GM23338 (cell line): ENCODE measurements at regions not wholly inside any gene's neighbourhood (a gene's known extent, or its start where the extent isn't known, plus 50 kb on each side); places are given as distances from the start of the nearest gene placed in this dataset.

Experiments
- ATAC-seq: fragments of 200-7000 bp; cut with Tn5 transposase; 3 replicates; pipeline ENCODE4 v1.9.1; 2020
- DNase-seq: peaks from one replicate; pipeline ENCODE4 v3.0.0-alpha.2; 2015; ENCODE audit warnings: low spot score
- H2AFZ ChIP-seq: fragments of 200-600 bp; sonication (generic); 2 replicates; pipeline ENCODE4 v1.8.0; 2016; ENCODE audit warnings: antibody characterized with exemption, mild to moderate bottlenecking, moderate library complexity
- H3F3A ChIP-seq: fragments of 200-600 bp; sonication (generic); replicated peaks from 2 replicates; pipeline ENCODE4 v1.8.0; 2017; ENCODE audit warnings: antibody characterized with exemption, mixed run types, low read depth
- H3K27ac ChIP-seq: fragments of 200-600 bp; sonication (generic); 2 replicates; pipeline ENCODE4 v1.6.1; 2016; ENCODE audit warnings: low read depth
- H3K27me3 ChIP-seq: fragments of 200-600 bp; sonication (generic); 2 replicates; pipeline ENCODE4 v1.8.0; 2016; ENCODE audit warnings: mild to moderate bottlenecking, mixed run types, moderate library complexity; ENCODE audit not compliant: insufficient read depth
- H3K36me3 ChIP-seq: fragments of 200-600 bp; sonication (generic); 2 replicates; pipeline ENCODE4 v1.8.0; 2016; ENCODE audit warnings: mild to moderate bottlenecking; ENCODE audit not compliant: insufficient read depth
- H3K4me1 ChIP-seq: fragments of 200-600 bp; sonication (generic); 2 replicates; pipeline ENCODE4 v1.8.0; 2016; ENCODE audit warnings: mild to moderate bottlenecking, moderate library complexity; ENCODE audit not compliant: insufficient read depth
- H3K4me2 ChIP-seq: fragments of 200-600 bp; sonication (generic); 2 replicates; pipeline ENCODE4 v1.7.1; 2017; ENCODE audit warnings: mixed run types
- H3K4me3 ChIP-seq: fragments of 200-600 bp; sonication (generic); 2 replicates; pipeline ENCODE4 v1.6.1; 2016; ENCODE audit warnings: mixed run types
- H3K79me2 ChIP-seq: fragments of 200-600 bp; sonication (generic); replicated peaks from 2 replicates; pipeline ENCODE4 v1.8.0; 2017; ENCODE audit warnings: mild to moderate bottlenecking; ENCODE audit not compliant: insufficient read depth
- H3K9me2 ChIP-seq: fragments of 200-600 bp; sonication (generic); 2 replicates; pipeline ENCODE4 v1.8.0; 2017; ENCODE audit not compliant: insufficient read depth
- H4K20me1 ChIP-seq: fragments of 200-600 bp; sonication (generic); replicated peaks from 2 replicates; pipeline ENCODE4 v1.8.0; 2017; ENCODE audit warnings: mild to moderate bottlenecking; ENCODE audit not compliant: insufficient read depth
- H3K27ac Mint-ChIP-seq: 2 replicates; pipeline ENCODE4 v1.8.0; 2020; ENCODE audit warnings: inconsistent platforms, mild to moderate bottlenecking, moderate library complexity, mixed read lengths
- H3K27me3 Mint-ChIP-seq: 3 replicates; pipeline ENCODE4 v1.8.0; 2022; ENCODE audit warnings: low read depth, mild to moderate bottlenecking, moderate library complexity, mixed read lengths, inconsistent platforms; ENCODE audit not compliant: insufficient read depth, poor library complexity
- H3K36me3 Mint-ChIP-seq: 3 replicates; pipeline ENCODE4 v1.8.0; 2021; ENCODE audit warnings: low read depth, mild to moderate bottlenecking, inconsistent platforms, moderate library complexity, mixed read lengths
- H3K4me1 Mint-ChIP-seq: 3 replicates; pipeline ENCODE4 v1.8.0; 2020; ENCODE audit warnings: mild to moderate bottlenecking, inconsistent platforms, mixed read lengths
- H3K4me3 Mint-ChIP-seq: 3 replicates; pipeline ENCODE4 v1.8.0; 2021; ENCODE audit warnings: moderate library complexity, mild to moderate bottlenecking, inconsistent platforms, mixed read lengths
- H3K9me3 Mint-ChIP-seq: 3 replicates; pipeline ENCODE4 v1.8.0; 2020; ENCODE audit warnings: moderate library complexity, mild to moderate bottlenecking, inconsistent platforms, mixed read lengths
- CREB1 ChIP-seq: fragments of 250-450 bp; sonication (Bioruptor Pico); IDR thresholded peaks from 2 replicates; pipeline ENCODE4 v1.5.0; 2020; ENCODE audit warnings: low read depth, mild to moderate bottlenecking, moderate library complexity
- CTCF ChIP-seq, 2 experiments: fragments of 200-600 bp in 1 of 2; sonication (generic) in 1 of 2; conservative IDR thresholded peaks; 2 replicates each; pipeline versions ENCODE4 v1.5.1 to v1.6.1; 2016 to 2017; ENCODE audit warnings: antibody characterized with exemption in 2 of 2, low read depth in 2 of 2, mild to moderate bottlenecking in 2 of 2, moderate library complexity in 1 of 2
- EZH2 ChIP-seq: fragments of 200-600 bp; sonication (generic); IDR thresholded peaks from one replicate; pipeline ENCODE4 v1.8.0; 2017; ENCODE audit warnings: antibody characterized with exemption, mild to moderate bottlenecking, low read depth; ENCODE audit not compliant: unreplicated experiment
- EZH2phosphoT487 ChIP-seq: fragments of 200-600 bp; sonication (generic); IDR thresholded peaks from one replicate; pipeline ENCODE4 v1.8.1; 2018; ENCODE audit warnings: antibody characterized with exemption; ENCODE audit not compliant: unreplicated experiment
- JUNB ChIP-seq: IDR thresholded peaks from one replicate; pipeline ENCODE4 v1.6.1; 2016; ENCODE audit warnings: antibody characterized with exemption; ENCODE audit not compliant: unreplicated experiment
- NANOG ChIP-seq: IDR thresholded peaks from 2 replicates; pipeline ENCODE4 v1.6.1; 2016; ENCODE audit warnings: antibody characterized with exemption, borderline replicate concordance
- POLR2AphosphoS5 ChIP-seq: IDR thresholded peaks from 2 replicates; pipeline ENCODE4 v1.6.1; 2016; ENCODE audit warnings: antibody characterized with exemption, low read depth
- STAT1 ChIP-seq: IDR thresholded peaks from one replicate; pipeline ENCODE4 v1.6.1; 2016; ENCODE audit warnings: antibody characterized with exemption; ENCODE audit not compliant: unreplicated experiment
- ZNF114 ChIP-seq: fragments of 250-450 bp; sonication (Bioruptor Pico); IDR thresholded peaks from 2 replicates; pipeline ENCODE4 v1.5.0; 2020; ENCODE audit warnings: mild to moderate bottlenecking, moderate library complexity
- ZNF331 ChIP-seq: fragments of 250-450 bp; sonication (Bioruptor Pico); IDR thresholded peaks from 2 replicates; pipeline ENCODE4 v1.5.0; 2020; ENCODE audit warnings: low read depth, mild to moderate bottlenecking, moderate library complexity
- ZNF462 ChIP-seq: fragments of 250-450 bp; sonication (Bioruptor Pico); IDR thresholded peaks from 2 replicates; pipeline ENCODE4 v1.5.0; 2020; ENCODE audit warnings: mild to moderate bottlenecking, moderate library complexity
- TF ChIP-seq, protein P1 (sequence below): IDR thresholded peaks from 2 replicates; pipeline ENCODE4 v1.6.1; 2016; ENCODE audit warnings: antibody characterized with exemption
- TF ChIP-seq, protein P2 (sequence below): IDR thresholded peaks from one replicate; pipeline ENCODE4 v1.6.1; 2018; ENCODE audit warnings: antibody characterized with exemption; ENCODE audit not compliant: unreplicated experiment

- Mint-ChIP-seq H3K27me3 (peaks cover 4% of the 10 kb centered on the region), H3K4me3 (no peak overlapping the region), H3K27ac (no peak overlapping the region), H3K9me3 (no peaks in the 10 kb centered on the region), H3K4me1 (no peaks in the 10 kb centered on the region; the same call in 2 of the 3 replicates), H3K36me3 (no peaks in the 10 kb centered on the region)
- ATAC-seq: no peak
- Histone ChIP-seq H3K27ac (no peak overlapping the region), H2AFZ (no peak overlapping the region), H3K27me3 (no peaks in the 10 kb centered on the region), H3K4me3 (no peak overlapping the region), H3K36me3 (no peaks in the 10 kb centered on the region), H4K20me1 (no peaks in the 10 kb centered on the region), H3K9me2 (no peaks in the 10 kb centered on the region; the same call in 1 of the 2 replicates), H3K4me1 (0 out of 2 replicates have a peak, but pooled peaks cover 4% of the 10 kb centered on the region), H3F3A (no peaks in the 10 kb centered on the region), H3K4me2 (no peak overlapping the region), H3K79me2 (no peaks in the 10 kb centered on the region)
- no peak for DNase-seq
- TF ChIP-seq JUNB (no peak), NANOG (no peak), CTCF (conservative IDR thresholded peaks at IDR 0.05; ENCODE audit: low read depth in 2 of 2) (no peak), EZH2 (no peak), EZH2phosphoT487 (no peak), STAT1 (no peak), ZNF462 (CRISPR knock-in tag) (no peak), ZNF114 (CRISPR knock-in tag) (no peak), CREB1 (CRISPR knock-in tag) (no peak), ZNF331 (CRISPR knock-in tag) (no peak), POLR2AphosphoS5 (no peak)
- TF ChIP-seq, protein P1, sequence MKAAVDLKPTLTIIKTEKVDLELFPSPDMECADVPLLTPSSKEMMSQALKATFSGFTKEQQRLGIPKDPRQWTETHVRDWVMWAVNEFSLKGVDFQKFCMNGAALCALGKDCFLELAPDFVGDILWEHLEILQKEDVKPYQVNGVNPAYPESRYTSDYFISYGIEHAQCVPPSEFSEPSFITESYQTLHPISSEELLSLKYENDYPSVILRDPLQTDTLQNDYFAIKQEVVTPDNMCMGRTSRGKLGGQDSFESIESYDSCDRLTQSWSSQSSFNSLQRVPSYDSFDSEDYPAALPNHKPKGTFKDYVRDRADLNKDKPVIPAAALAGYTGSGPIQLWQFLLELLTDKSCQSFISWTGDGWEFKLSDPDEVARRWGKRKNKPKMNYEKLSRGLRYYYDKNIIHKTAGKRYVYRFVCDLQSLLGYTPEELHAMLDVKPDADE: no peak
- TF ChIP-seq, protein P2, sequence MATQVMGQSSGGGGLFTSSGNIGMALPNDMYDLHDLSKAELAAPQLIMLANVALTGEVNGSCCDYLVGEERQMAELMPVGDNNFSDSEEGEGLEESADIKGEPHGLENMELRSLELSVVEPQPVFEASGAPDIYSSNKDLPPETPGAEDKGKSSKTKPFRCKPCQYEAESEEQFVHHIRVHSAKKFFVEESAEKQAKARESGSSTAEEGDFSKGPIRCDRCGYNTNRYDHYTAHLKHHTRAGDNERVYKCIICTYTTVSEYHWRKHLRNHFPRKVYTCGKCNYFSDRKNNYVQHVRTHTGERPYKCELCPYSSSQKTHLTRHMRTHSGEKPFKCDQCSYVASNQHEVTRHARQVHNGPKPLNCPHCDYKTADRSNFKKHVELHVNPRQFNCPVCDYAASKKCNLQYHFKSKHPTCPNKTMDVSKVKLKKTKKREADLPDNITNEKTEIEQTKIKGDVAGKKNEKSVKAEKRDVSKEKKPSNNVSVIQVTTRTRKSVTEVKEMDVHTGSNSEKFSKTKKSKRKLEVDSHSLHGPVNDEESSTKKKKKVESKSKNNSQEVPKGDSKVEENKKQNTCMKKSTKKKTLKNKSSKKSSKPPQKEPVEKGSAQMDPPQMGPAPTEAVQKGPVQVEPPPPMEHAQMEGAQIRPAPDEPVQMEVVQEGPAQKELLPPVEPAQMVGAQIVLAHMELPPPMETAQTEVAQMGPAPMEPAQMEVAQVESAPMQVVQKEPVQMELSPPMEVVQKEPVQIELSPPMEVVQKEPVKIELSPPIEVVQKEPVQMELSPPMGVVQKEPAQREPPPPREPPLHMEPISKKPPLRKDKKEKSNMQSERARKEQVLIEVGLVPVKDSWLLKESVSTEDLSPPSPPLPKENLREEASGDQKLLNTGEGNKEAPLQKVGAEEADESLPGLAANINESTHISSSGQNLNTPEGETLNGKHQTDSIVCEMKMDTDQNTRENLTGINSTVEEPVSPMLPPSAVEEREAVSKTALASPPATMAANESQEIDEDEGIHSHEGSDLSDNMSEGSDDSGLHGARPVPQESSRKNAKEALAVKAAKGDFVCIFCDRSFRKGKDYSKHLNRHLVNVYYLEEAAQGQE: no peak
Measured at GRCh38 chr5:82413302-82414040, 135.3 kb upstream of the RPS23 start.
